Hepatocyte (in vitro differentiated cells): ENCODE measurements at regions not wholly inside any gene's neighbourhood (a gene's known extent, or its start where the extent isn't known, plus 50 kb on each side); places are given as distances from the start of the nearest gene placed in this dataset.
"Not testable (repeated sequence)": the region's sequence is repeated elsewhere in the genome, so short reads cannot be mapped to it uniquely, and the experiment has no call there.

ENCODE experiments used
- DNase-seq: peaks from one replicate; pipeline ENCODE4 v3.0.0-alpha.2; 2016; ENCODE audit warnings: low spot score
- H2AFZ ChIP-seq: fragments of 200-600 bp; sonication (generic); 2 replicates; pipeline ENCODE4 v1.6.0; 2016; ENCODE audit warnings: antibody characterized with exemption, mild to moderate bottlenecking
- H3K27ac ChIP-seq: fragments of 200-600 bp; sonication (generic); 2 replicates; pipeline ENCODE4 v1.5.1; 2016; ENCODE audit warnings: mild to moderate bottlenecking
- H3K27me3 ChIP-seq: fragments of 200-600 bp; sonication (generic); 2 replicates; pipeline ENCODE4 v1.6.1; 2016
- H3K36me3 ChIP-seq: fragments of 200-600 bp; sonication (generic); replicated peaks from 2 replicates; pipeline ENCODE4 v1.5.1; 2016; ENCODE audit warnings: low read depth; ENCODE audit not compliant: insufficient read depth
- H3K4me1 ChIP-seq: fragments of 200-600 bp; sonication (generic); 2 replicates; pipeline ENCODE4 v1.5.1; 2016; ENCODE audit warnings: mild to moderate bottlenecking, moderate library complexity; ENCODE audit not compliant: insufficient read depth
- H3K4me2 ChIP-seq: fragments of 200-600 bp; sonication (generic); 2 replicates; pipeline ENCODE4 v1.6.0; 2016
- H3K4me3 ChIP-seq: fragments of 200-600 bp; sonication (generic); 2 replicates; pipeline ENCODE4 v1.5.1; 2016; ENCODE audit warnings: mild to moderate bottlenecking
- H3K79me2 ChIP-seq: fragments of 200-600 bp; sonication (generic); 2 replicates; pipeline ENCODE4 v1.6.0; 2017; ENCODE audit warnings: mild to moderate bottlenecking
- H3K9me2 ChIP-seq: fragments of 200-600 bp; sonication (generic); replicated peaks from 2 replicates; pipeline ENCODE4 v1.6.0; 2017; ENCODE audit warnings: mild to moderate bottlenecking; ENCODE audit not compliant: insufficient read depth
- H3K9me3 ChIP-seq: fragments of 200-600 bp; sonication (generic); 2 replicates; pipeline ENCODE4 v1.5.1; 2016; ENCODE audit warnings: low read depth, mild to moderate bottlenecking
- H4K20me1 ChIP-seq: fragments of 200-600 bp; sonication (generic); 2 replicates; pipeline ENCODE4 v1.6.0; 2016; ENCODE audit warnings: mild to moderate bottlenecking; ENCODE audit not compliant: insufficient read depth, poor library complexity, severe bottlenecking
- EZH2 ChIP-seq: fragments of 200-600 bp; sonication (generic); IDR thresholded peaks from 2 replicates; pipeline ENCODE4 v1.6.1; 2016; ENCODE audit warnings: antibody characterized with exemption, mild to moderate bottlenecking, borderline replicate concordance
- EZH2phosphoT487 ChIP-seq: fragments of 200-600 bp; sonication (generic); IDR thresholded peaks from one replicate; pipeline ENCODE4 v1.6.1; 2018; ENCODE audit warnings: antibody characterized with exemption, mild to moderate bottlenecking, low read depth, moderate library complexity; ENCODE audit not compliant: unreplicated experiment, severe bottlenecking
- WGBS: methylation state at CpG from one replicate; pipeline ENCODE4 v1.1.6; 2016; ENCODE audit warnings: low lambda C conversion rate; ENCODE audit errors: missing lambda C conversion rate; 5-methylcytosine and 5-hydroxymethylcytosine counted together
- TF ChIP-seq, protein P1 (sequence below): fragments of 200-600 bp; sonication (generic); IDR thresholded peaks from 2 replicates; pipeline ENCODE4 v1.5.1; 2016; ENCODE audit warnings: antibody characterized with exemption, mild to moderate bottlenecking; ENCODE audit not compliant: poor library complexity

DNA sequence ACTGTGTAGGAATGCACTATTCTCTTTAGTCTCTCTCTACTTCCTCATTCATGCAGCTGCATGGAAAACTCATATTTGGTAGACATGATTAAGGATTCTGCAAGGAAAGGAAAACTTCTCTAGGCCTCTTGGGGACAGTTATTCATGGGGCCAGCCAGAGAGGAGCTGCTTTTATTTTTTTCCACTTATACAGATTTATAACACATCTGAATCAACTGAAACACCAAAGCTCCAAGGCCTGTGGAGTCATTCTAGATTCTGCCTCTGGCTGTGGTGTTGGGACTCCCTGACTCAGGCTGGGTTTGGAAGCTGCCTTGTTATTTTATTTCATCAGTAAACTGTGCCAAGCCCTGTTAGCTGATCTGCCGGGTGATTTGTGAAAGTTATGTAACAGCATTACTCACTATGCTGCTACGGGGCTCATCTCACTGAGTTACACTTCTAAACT is 83.9 kb upstream of the EDEM3 start:
- peak; percentile 62 for DNase-seq
- 36% methylated on average over 2 of the region's 2 CpGs for WGBS
- Histone ChIP-seq H3K27ac (peak overlapping the region; percentile 88), H3K79me2 (no peaks in the 10 kb centered on the region), H3K4me2 (no peak overlapping the region), H3K36me3 (no peaks in the 10 kb centered on the region), H3K27me3 (no peaks in the 10 kb centered on the region), H2AFZ (no peak overlapping the region), H3K9me3 (no peaks in the 10 kb centered on the region), H3K4me3 (no peak overlapping the region), H3K4me1 (peaks cover 21% of the 10 kb centered on the region), H4K20me1 (no peaks in the 10 kb centered on the region), H3K9me2 (no peaks in the 10 kb centered on the region)
- TF ChIP-seq EZH2 (no peak), EZH2phosphoT487 (no peak)
- TF ChIP-seq, protein P1, sequence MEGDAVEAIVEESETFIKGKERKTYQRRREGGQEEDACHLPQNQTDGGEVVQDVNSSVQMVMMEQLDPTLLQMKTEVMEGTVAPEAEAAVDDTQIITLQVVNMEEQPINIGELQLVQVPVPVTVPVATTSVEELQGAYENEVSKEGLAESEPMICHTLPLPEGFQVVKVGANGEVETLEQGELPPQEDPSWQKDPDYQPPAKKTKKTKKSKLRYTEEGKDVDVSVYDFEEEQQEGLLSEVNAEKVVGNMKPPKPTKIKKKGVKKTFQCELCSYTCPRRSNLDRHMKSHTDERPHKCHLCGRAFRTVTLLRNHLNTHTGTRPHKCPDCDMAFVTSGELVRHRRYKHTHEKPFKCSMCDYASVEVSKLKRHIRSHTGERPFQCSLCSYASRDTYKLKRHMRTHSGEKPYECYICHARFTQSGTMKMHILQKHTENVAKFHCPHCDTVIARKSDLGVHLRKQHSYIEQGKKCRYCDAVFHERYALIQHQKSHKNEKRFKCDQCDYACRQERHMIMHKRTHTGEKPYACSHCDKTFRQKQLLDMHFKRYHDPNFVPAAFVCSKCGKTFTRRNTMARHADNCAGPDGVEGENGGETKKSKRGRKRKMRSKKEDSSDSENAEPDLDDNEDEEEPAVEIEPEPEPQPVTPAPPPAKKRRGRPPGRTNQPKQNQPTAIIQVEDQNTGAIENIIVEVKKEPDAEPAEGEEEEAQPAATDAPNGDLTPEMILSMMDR: no peak

DNA sequence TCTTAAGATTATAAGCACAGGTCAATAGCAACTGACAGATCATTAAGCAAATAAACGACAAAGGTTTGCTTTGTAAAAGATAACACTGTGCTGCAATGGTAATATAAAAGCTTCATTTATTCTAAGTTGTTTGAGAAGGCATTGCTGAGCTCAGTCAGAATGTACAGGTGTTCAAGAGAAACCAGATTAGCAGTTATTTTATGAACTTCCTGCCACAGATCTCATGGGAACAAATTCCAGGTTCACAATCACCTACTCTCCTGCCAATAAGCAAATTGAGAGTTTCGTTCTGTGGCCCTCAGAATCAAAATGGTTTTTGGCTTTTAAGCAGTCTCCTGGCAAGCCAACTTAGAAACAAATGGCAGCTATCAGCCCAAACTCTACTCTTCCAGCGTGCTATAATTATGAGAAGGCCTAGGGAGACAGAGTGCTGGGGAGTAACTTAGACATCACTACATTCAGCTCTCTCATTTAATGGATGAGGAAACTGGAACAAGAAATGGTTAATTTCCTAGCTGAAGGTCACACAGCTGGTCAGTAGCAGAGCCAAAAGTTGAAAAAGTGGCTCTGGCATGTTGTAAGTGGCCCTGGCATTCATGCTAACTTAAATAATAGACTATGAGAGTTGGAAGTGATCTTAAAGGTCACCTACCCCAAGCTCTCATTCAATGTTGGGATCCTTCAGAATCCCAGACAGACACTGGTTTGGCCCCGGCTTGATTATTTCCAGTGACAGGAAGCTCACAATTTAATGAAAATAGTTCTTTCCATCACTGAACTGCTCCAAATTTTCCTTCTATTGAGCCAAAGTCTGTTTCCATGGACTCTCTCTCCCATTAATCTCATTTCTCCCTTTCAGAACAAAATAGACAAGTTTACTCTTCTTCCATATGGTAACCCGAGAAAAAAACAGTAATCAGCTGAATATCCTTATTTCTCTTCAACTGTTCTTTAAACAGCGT is 82.6 kb upstream of the EDEM3 start:
- Histone ChIP-seq H3K36me3 (no peaks in the 10 kb centered on the region), H3K27me3 (no peaks in the 10 kb centered on the region), H3K79me2 (no peaks in the 10 kb centered on the region), H3K4me1 (peaks cover 21% of the 10 kb centered on the region), H3K4me2 (peak overlapping the region; percentile 31), H4K20me1 (no peaks in the 10 kb centered on the region), H3K9me2 (no peaks in the 10 kb centered on the region), H3K4me3 (no peak overlapping the region), H3K9me3 (no peaks in the 10 kb centered on the region), H2AFZ (no peak overlapping the region), H3K27ac (peak overlapping the region; percentile 88)
- peak; percentile 9 for DNase-seq
- TF ChIP-seq EZH2 (no peak), EZH2phosphoT487 (no peak)
- WGBS: 80% methylated on average over 6 of the region's 6 CpGs

DNA sequence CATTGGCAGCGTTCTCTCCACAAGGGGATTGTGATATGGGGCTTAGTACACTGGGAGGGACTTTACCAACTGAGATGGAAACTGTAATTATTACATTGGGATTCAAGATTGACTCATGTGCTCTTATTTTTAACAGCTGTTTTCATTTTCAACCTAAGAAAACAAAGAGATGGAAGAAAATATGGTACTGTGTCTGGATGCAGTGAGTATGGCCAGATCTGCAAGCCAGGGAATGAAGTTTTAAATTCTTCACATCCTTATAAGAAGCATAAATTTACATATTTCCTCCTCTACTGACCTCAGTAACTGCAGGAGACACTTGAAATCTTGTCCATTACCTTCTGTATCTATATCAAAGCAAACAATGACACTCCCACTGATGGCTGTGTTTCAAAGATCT is 81.5 kb upstream of the EDEM3 start:
- DNase-seq: no peak
- H3K27ac ChIP-seq: peak overlapping the region; percentile 57
- TF ChIP-seq, protein P1: no peak
- TF ChIP-seq EZH2phosphoT487 (no peak), EZH2 (no peak)
- no peaks in the 10 kb centered on the region for H3K27me3 ChIP-seq
- no peak overlapping the region for H2AFZ ChIP-seq
- no peaks in the 10 kb centered on the region for H3K9me3 ChIP-seq
- H3K4me3 ChIP-seq: no peak overlapping the region
- WGBS: 91% methylated on average over 1 of the region's 1 CpG
- H3K9me2 ChIP-seq: no peaks in the 10 kb centered on the region
- H3K4me2 ChIP-seq: peak overlapping the region; percentile 3
- no peaks in the 10 kb centered on the region for H3K36me3 ChIP-seq
- H4K20me1 ChIP-seq: no peaks in the 10 kb centered on the region
- peaks cover 21% of the 10 kb centered on the region for H3K4me1 ChIP-seq
- no peaks in the 10 kb centered on the region for H3K79me2 ChIP-seq

DNA sequence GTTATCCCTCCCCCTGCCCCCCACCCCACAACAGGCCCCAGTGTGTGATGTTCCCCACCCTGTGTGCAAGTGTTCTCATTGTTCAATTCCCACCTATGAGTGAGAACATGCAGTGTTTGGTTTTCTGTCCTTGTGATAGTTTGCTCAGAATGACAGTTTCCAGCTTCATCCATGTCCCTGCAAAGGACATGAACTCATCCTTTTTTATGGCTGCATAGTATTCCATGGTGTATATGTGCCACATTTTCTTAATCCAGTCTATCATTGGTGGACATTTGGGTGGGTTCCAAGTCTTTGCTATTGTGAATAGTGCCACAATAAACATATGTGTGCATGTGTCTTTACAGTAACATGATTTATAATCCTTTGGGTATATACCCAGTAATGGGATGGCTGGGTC is 79.3 kb upstream of the EDEM3 start:
- not testable (repeated sequence) for H3K27me3 ChIP-seq, H4K20me1 ChIP-seq, H2AFZ ChIP-seq, H3K36me3 ChIP-seq, H3K4me2 ChIP-seq, H3K79me2 ChIP-seq, H3K9me2 ChIP-seq, H3K4me3 ChIP-seq, H3K27ac ChIP-seq, H3K9me3 ChIP-seq, DNase-seq
- peaks cover 21% of the 10 kb centered on the region for H3K4me1 ChIP-seq
